Body of pancreas (tissue), 4 donors: ENCODE measurements at regions not wholly inside any gene's neighbourhood (a gene's known extent, or its start where the extent isn't known, plus 50 kb on each side); places are given as distances from the start of the nearest gene placed in this dataset.

ENCODE experiments used
- ATAC-seq: fragments of 150-250 bp; one replicate; pipeline ENCODE4 v1.9.1; 2016
- DNase-seq, 4 donors: peaks; one replicate each; pipeline ENCODE4 v3.0.0-alpha.2; 2019
- H3K27ac ChIP-seq, 4 donors: fragments of 200-600 bp; sonication (generic); 1 replicate in 3 of 4; 2 replicates in 1 of 4; pipeline versions ENCODE4 v1.5.1 to v1.6.1; 2016 to 2019; ENCODE audit warnings: mild to moderate bottlenecking in 1 of 4, mixed read lengths in 1 of 4, moderate library complexity in 1 of 4
- H3K27me3 ChIP-seq, 2 donors: fragments of 200-600 bp; sonication (generic); one replicate each; pipeline ENCODE4 v1.6.0; 2016; ENCODE audit warnings: mild to moderate bottlenecking in 1 of 2
- H3K36me3 ChIP-seq, 2 donors: fragments of 200-600 bp; sonication (generic); replicated peaks in 1 of 2; 2 replicates each; pipeline ENCODE4 v1.5.1; 2016; ENCODE audit warnings: low read depth in 2 of 2; ENCODE audit not compliant: insufficient read depth in 1 of 2
- H3K4me1 ChIP-seq: fragments of 200-600 bp; sonication (generic); one replicate; pipeline ENCODE4 v1.6.0; 2016
- H3K4me3 ChIP-seq, 2 donors: fragments of 200-600 bp; sonication (generic); 1 replicate in 1 of 2; 2 replicates in 1 of 2; pipeline ENCODE4 v1.5.1; 2016 to 2019
- H3K9me3 ChIP-seq, 3 donors: fragments of 200-600 bp; sonication (generic); 1 replicate in 2 of 3; 2 replicates in 1 of 3; pipeline ENCODE4 v1.5.1; 2016
- POLR2A ChIP-seq, 3 donors: fragments of 450-650 bp; IDR thresholded peaks; one replicate each; pipeline ENCODE4 v1.6.1; 2016; ENCODE audit warnings: antibody characterized with exemption in 3 of 3, mild to moderate bottlenecking in 2 of 3
- WGBS, 2 donors: methylation state at CpG; one replicate each; pipeline ENCODE4 v1.1.5; 2017; 5-methylcytosine and 5-hydroxymethylcytosine counted together
- intact Hi-C: fragments of 100-400 bp; cut with DNase I; formaldehyde crosslinking; loops from one replicate; pipeline ENCODE4 v1.15.1; 2023
- TF ChIP-seq, protein P1 (sequence below), 7 experiments: fragments of 450-650 bp in 4 of 7; fragments of 200-600 bp in 3 of 7; sonication (generic) in 3 of 7; IDR thresholded peaks; one replicate each; pipeline ENCODE4 v1.5.1; 2016 to 2019; ENCODE audit warnings: antibody characterized with exemption in 7 of 7

DNA sequence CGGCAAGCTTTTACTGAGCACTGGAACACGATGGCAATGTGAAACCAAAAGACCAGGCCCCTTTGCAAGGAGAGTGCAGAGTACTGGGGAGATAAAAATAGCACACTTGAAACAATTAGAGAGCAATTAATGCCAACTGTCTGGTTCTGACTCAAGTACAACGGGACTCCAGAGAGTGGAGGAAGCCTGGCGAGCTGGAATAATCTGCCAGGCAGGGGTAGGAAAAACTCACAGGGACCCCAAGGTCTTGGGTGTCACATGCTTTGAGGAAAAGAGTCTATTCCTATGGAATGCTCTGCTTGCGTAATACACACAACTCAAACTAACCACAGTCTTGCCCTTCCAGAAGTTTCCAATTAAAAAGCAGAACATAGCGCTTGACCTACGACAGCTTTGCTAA, 113.0 kb upstream of the CLMP start:
- Histone ChIP-seq H3K27me3 (no peaks in the 10 kb centered on the region), H3K4me1 (no peaks in the 10 kb centered on the region), H3K36me3 (no peaks in the 10 kb centered on the region), H3K27ac (no peak overlapping the region), H3K4me3 (no peak overlapping the region), H3K9me3 (no peaks in the 10 kb centered on the region)
- DNase-seq (no peak), ATAC-seq (no peak)
- intact Hi-C loops = loop anchor here (10.0 kb wide), 1 partner anchor 177 kb away; no protein-coding TSS in a partner anchor
- 53 to 56% methylated on average over 7 of the region's 7 CpGs for WGBS, 2 donors
- TF ChIP-seq, protein P1, sequence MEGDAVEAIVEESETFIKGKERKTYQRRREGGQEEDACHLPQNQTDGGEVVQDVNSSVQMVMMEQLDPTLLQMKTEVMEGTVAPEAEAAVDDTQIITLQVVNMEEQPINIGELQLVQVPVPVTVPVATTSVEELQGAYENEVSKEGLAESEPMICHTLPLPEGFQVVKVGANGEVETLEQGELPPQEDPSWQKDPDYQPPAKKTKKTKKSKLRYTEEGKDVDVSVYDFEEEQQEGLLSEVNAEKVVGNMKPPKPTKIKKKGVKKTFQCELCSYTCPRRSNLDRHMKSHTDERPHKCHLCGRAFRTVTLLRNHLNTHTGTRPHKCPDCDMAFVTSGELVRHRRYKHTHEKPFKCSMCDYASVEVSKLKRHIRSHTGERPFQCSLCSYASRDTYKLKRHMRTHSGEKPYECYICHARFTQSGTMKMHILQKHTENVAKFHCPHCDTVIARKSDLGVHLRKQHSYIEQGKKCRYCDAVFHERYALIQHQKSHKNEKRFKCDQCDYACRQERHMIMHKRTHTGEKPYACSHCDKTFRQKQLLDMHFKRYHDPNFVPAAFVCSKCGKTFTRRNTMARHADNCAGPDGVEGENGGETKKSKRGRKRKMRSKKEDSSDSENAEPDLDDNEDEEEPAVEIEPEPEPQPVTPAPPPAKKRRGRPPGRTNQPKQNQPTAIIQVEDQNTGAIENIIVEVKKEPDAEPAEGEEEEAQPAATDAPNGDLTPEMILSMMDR (IDR thresholded peaks at IDR 0.05) = no peak
- TF ChIP-seq POLR2A (IDR thresholded peaks at IDR 0.05) = no peak

DNA sequence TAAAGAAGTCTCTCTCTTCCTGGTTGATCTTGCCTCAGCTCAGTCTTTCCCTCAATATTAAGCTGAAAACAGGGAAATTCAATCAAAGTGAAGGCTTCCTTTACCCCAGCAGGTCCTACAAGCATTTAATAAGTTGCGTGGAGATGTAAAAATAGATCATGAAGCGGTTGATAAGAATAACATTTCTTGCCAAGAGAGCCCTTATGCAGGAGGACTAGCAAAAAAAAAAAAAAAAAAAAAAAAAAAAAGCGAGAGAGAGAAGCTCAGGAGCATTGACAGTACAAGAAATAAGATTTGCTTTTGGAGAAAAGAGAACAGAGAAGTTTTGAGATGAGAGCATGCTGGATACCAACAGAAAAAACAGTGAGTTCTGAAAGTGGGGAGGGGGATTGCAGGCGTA, 112.2 kb upstream of the CLMP start:
- no peak for DNase-seq
- H3K9me3 ChIP-seq = no peaks in the 10 kb centered on the region
- 73 to 81% methylated on average over 4 of the region's 4 CpGs for whole genome bisulfite sequencing, 2 donors
- no peak overlapping the region for H3K4me3 ChIP-seq
- ATAC-seq = no peak
- no peaks in the 10 kb centered on the region for H3K36me3 ChIP-seq
- TF ChIP-seq, protein P1 (IDR thresholded peaks at IDR 0.05) = no peak
- TF ChIP-seq POLR2A (IDR thresholded peaks at IDR 0.05) = no peak
- H3K27me3 ChIP-seq = peaks cover 0 to 4% of the 10 kb centered on the region in 2 donors
- intact Hi-C loops = loop anchor here (10.0 kb wide), 1 partner anchor 178 kb away; no protein-coding TSS in a partner anchor
- H3K4me1 ChIP-seq = no peaks in the 10 kb centered on the region
- H3K27ac ChIP-seq = no peak overlapping the region

GRCh38 chr11:123306531-123306930, 111.5 kb upstream of the CLMP start:
- no peaks in the 10 kb centered on the region for H3K9me3 ChIP-seq
- peaks cover 0 to 7% of the 10 kb centered on the region in 2 donors for H3K27me3 ChIP-seq
- TF ChIP-seq, protein P1 (IDR thresholded peaks at IDR 0.05) = no peak
- no peak for TF ChIP-seq POLR2A (IDR thresholded peaks at IDR 0.05)
- 85 to 88% methylated on average over 7 of the region's 7 CpGs for WGBS, 2 donors
- H3K36me3 ChIP-seq = no peaks in the 10 kb centered on the region
- no peak for ATAC-seq
- peaks cover 7% of the 10 kb centered on the region for H3K4me1 ChIP-seq
- no peak overlapping the region for H3K27ac ChIP-seq
- no peak overlapping the region for H3K4me3 ChIP-seq
- intact Hi-C loops = loop anchor here (10.0 kb wide), 1 partner anchor 178 kb away; no protein-coding TSS in a partner anchor
- no peak for DNase-seq

DNA sequence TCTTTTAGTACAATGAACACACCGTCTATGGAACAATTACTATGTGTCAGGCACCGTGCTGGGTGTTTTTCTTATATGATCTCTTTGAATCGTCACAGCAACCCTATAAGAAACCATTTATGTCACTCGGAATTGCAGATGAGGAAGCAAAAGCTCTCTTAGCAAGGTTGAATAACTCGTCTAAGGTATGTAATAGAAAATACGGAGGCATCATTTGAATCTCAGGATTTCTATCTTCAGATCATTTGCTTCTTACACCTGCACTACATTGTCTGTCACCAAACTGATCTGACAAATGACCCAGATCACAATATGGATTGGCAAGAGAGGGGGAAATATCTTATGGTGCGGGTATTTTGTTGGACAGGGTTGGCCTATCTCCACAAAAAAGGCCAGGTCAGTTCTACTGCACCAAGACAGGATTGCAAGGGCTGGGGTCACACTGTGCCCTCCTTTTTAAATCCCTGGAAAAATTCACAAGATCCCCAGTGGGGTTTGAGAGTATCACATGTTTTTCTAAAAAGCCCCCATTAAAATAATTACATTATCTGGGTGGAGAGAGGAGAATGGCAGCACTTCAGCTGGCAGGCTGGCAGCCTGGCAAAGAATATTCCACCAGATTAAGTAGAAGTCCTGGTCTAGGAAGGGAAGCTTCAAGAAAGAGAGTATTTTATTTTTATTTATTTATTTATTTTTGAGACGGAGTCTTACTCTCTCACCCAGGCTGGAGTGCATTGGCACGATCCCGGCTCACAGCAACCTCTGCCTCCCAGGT, 110.7 kb upstream of the CLMP start:
- H3K4me1 ChIP-seq = peaks cover 11% of the 10 kb centered on the region
- TF ChIP-seq, protein P1 (IDR thresholded peaks at IDR 0.05) = no peak
- no peak for TF ChIP-seq POLR2A (IDR thresholded peaks at IDR 0.05)
- DNase-seq = no peak
- no peak overlapping the region for H3K4me3 ChIP-seq
- WGBS, 2 donors = 79 to 86% methylated on average over 10 of the region's 10 CpGs
- ATAC-seq = no peak
- no peaks in the 10 kb centered on the region for H3K9me3 ChIP-seq
- H3K27ac ChIP-seq = no peak overlapping the region
- no peaks in the 10 kb centered on the region for H3K36me3 ChIP-seq
- intact Hi-C loops = loop anchor here (10.0 kb wide), 1 partner anchor 179 kb away; no protein-coding TSS in a partner anchor
- peaks cover 0 to 7% of the 10 kb centered on the region in 2 donors for H3K27me3 ChIP-seq
